H9 (cell line): ENCODE measurements at regions not wholly inside any gene's neighbourhood (a gene's known extent, or its start where the extent isn't known, plus 50 kb on each side); places are given as distances from the start of the nearest gene placed in this dataset.

Experiments used
- DNase-seq: peaks from one replicate; pipeline ENCODE4 v3.0.0-alpha.2; 2017
- H2AFZ ChIP-seq: one replicate; pipeline ENCODE4 v1.6.1; 2013; ENCODE audit warnings: mild to moderate bottlenecking, low read length, control low read depth, moderate library complexity
- H2AK5ac ChIP-seq: 2 replicates; pipeline ENCODE4 v1.6.1; 2013; ENCODE audit warnings: low read length, control low read depth, mixed read lengths; ENCODE audit not compliant: insufficient read length
- H2BK120ac ChIP-seq: one replicate; pipeline ENCODE4 v1.6.1; 2013; ENCODE audit warnings: low read depth, mild to moderate bottlenecking, low read length, control low read depth, inconsistent platforms; ENCODE audit not compliant: poor library complexity, severe bottlenecking
- H2BK12ac ChIP-seq: 2 replicates; pipeline ENCODE4 v1.6.1; 2013; ENCODE audit warnings: low read length, control low read depth, mixed read lengths, low read depth; ENCODE audit not compliant: insufficient read length
- H2BK15ac ChIP-seq: 2 replicates; pipeline ENCODE4 v1.6.1; 2013; ENCODE audit warnings: low read depth, low read length, control low read depth
- H2BK20ac ChIP-seq: one replicate; pipeline ENCODE4 v1.6.1; 2013; ENCODE audit warnings: low read depth, mild to moderate bottlenecking, low read length, control low read depth, inconsistent platforms; ENCODE audit not compliant: poor library complexity, severe bottlenecking
- H2BK5ac ChIP-seq: 2 replicates; pipeline ENCODE4 v1.6.1; 2013; ENCODE audit warnings: low read length, control low read depth, mixed read lengths; ENCODE audit not compliant: insufficient read length
- H3K14ac ChIP-seq: 2 replicates; pipeline ENCODE4 v1.6.1; 2013; ENCODE audit warnings: low read length, control low read depth; ENCODE audit not compliant: insufficient read depth
- H3K18ac ChIP-seq: 2 replicates; pipeline ENCODE4 v1.6.1; 2013; ENCODE audit warnings: low read depth, mild to moderate bottlenecking, mixed read lengths, low read length, control low read depth; ENCODE audit not compliant: insufficient read length
- H3K23ac ChIP-seq: 2 replicates; pipeline ENCODE4 v1.6.1; 2013; ENCODE audit warnings: low read length, control low read depth, mixed read lengths, low read depth; ENCODE audit not compliant: insufficient read length
- H3K23me2 ChIP-seq: 2 replicates; pipeline ENCODE4 v1.6.1; 2013; ENCODE audit warnings: low read depth, mild to moderate bottlenecking, mixed read lengths, low read length, control low read depth; ENCODE audit not compliant: insufficient read length, poor library complexity, severe bottlenecking
- H3K27ac ChIP-seq: 2 replicates; pipeline ENCODE4 v1.5.1; 2013; ENCODE audit warnings: low read length, control low read depth, mixed read lengths, low read depth; ENCODE audit not compliant: insufficient read length
- H3K27me3 ChIP-seq: 2 replicates; pipeline ENCODE4 v1.6.1; 2013; ENCODE audit warnings: low read length, control low read depth, inconsistent platforms; ENCODE audit not compliant: insufficient read depth
- H3K4ac ChIP-seq: 2 replicates; pipeline ENCODE4 v1.6.1; 2013; ENCODE audit warnings: low read depth, mild to moderate bottlenecking, control low read depth, inconsistent platforms, low read length, moderate library complexity
- H3K4me1 ChIP-seq: 2 replicates; pipeline ENCODE4 v1.6.1; 2013; ENCODE audit warnings: low read length, control low read depth, inconsistent platforms; ENCODE audit not compliant: insufficient read depth
- H3K4me2 ChIP-seq: 2 replicates; pipeline ENCODE4 v1.6.1; 2013; ENCODE audit warnings: low read length, control low read depth, mixed read lengths; ENCODE audit not compliant: insufficient read length, insufficient read depth
- H3K56ac ChIP-seq: 2 replicates; pipeline ENCODE4 v1.6.1; 2013; ENCODE audit warnings: low read depth, mild to moderate bottlenecking, mixed read lengths, low read length, control low read depth; ENCODE audit not compliant: insufficient read length
- H3K79me1 ChIP-seq: 2 replicates; pipeline ENCODE4 v1.6.1; 2013; ENCODE audit warnings: low read depth, mild to moderate bottlenecking, moderate library complexity, low read length, control low read depth, inconsistent platforms; ENCODE audit not compliant: insufficient read depth, poor library complexity, severe bottlenecking
- H3K79me2 ChIP-seq: 2 replicates; pipeline ENCODE4 v1.6.1; 2013; ENCODE audit warnings: low read length, control low read depth, inconsistent platforms; ENCODE audit not compliant: insufficient read depth
- H3K9ac ChIP-seq: 2 replicates; pipeline ENCODE4 v1.6.1; 2013; ENCODE audit warnings: low read length, control low read depth, mixed read lengths; ENCODE audit not compliant: insufficient read length; ENCODE audit errors: extremely low read depth
- H3K9me3 ChIP-seq: one replicate; pipeline ENCODE4 v1.6.1; 2013; ENCODE audit warnings: low read depth, low read length, inconsistent platforms; ENCODE audit not compliant: control insufficient read depth
- H3T11ph ChIP-seq: one replicate; pipeline ENCODE4 v1.6.1; 2013; ENCODE audit warnings: mild to moderate bottlenecking, low read length, control low read depth, inconsistent platforms
- H4K20me1 ChIP-seq: one replicate; pipeline ENCODE4 v1.6.1; 2013; ENCODE audit not compliant: control insufficient read depth, insufficient read length, insufficient read depth
- H4K5ac ChIP-seq: 2 replicates; pipeline ENCODE4 v1.6.1; 2013; ENCODE audit warnings: low read depth, mild to moderate bottlenecking, mixed read lengths, low read length, control low read depth; ENCODE audit not compliant: insufficient read length
- H4K8ac ChIP-seq: replicated peaks from 2 replicates; pipeline ENCODE4 v1.6.1; 2013; ENCODE audit warnings: low read length, control low read depth, mixed read lengths, low read depth; ENCODE audit not compliant: insufficient read length
- H4K91ac ChIP-seq: 2 replicates; pipeline ENCODE4 v1.6.1; 2013; ENCODE audit warnings: low read depth, mild to moderate bottlenecking, moderate library complexity, mixed read lengths, low read length, control low read depth; ENCODE audit not compliant: insufficient read length
- H3K27ac Mint-ChIP-seq, 3 experiments: 2 replicates in 2 of 3; 3 replicates in 1 of 3; pipeline ENCODE4 v1.8.0; 2020 to 2021; ENCODE audit warnings: mixed read lengths in 3 of 3, mild to moderate bottlenecking in 1 of 3, moderate library complexity in 1 of 3
- H3K27me3 Mint-ChIP-seq: 2 replicates; pipeline ENCODE4 v1.8.0; 2021; ENCODE audit warnings: low read depth, mild to moderate bottlenecking, moderate library complexity, mixed read lengths
- H3K36me3 Mint-ChIP-seq, 3 experiments: 2 replicates in 2 of 3; 3 replicates in 1 of 3; pipeline ENCODE4 v1.8.0; 2020 to 2021; ENCODE audit warnings: low read depth in 3 of 3, mixed read lengths in 3 of 3; ENCODE audit not compliant: insufficient read depth in 1 of 3
- H3K4me1 Mint-ChIP-seq, 2 experiments: 2 replicates each; pipeline ENCODE4 v1.8.0; 2020; ENCODE audit warnings: mixed read lengths in 2 of 2
- H3K4me3 Mint-ChIP-seq, 2 experiments: 2 replicates in 1 of 2; 3 replicates in 1 of 2; pipeline ENCODE4 v1.8.0; 2020 to 2021; ENCODE audit warnings: mild to moderate bottlenecking in 2 of 2, mixed read lengths in 2 of 2, moderate library complexity in 1 of 2
- H3K9me3 Mint-ChIP-seq, 2 experiments: 2 replicates in 1 of 2; 3 replicates in 1 of 2; pipeline ENCODE4 v1.8.0; 2020; ENCODE audit warnings: mild to moderate bottlenecking in 2 of 2, mixed read lengths in 2 of 2, moderate library complexity in 1 of 2
- WGBS: extraction: QIAGEN DNeasy Blood & Tissue Kit; methylation state at CpG from one replicate; pipeline ENCODE4 v1.1.7; 2013; ENCODE audit warnings: missing lambda C conversion rate, low lambda C conversion rate, mixed read lengths; ENCODE audit not compliant: insufficient read length; ENCODE audit errors: extremely low coverage; 5-methylcytosine and 5-hydroxymethylcytosine counted together
- TF ChIP-seq, protein P1 (sequence below): fragments of 200-600 bp; sonication (generic); conservative IDR thresholded peaks from 3 replicates; pipeline ENCODE4 v1.8.0; 2021; ENCODE audit warnings: antibody characterized with exemption, mild to moderate bottlenecking

GRCh38 chr20:48102076-48102787 is 317.0 kb upstream of the SULF2 start:
- Mint-ChIP-seq H3K36me3 (peaks cover 0 to 5% (median 0%) of the 10 kb centered on the region in 3 experiments; a peak in 2 of 7 replicates), H3K27me3 (peaks cover 3% of the 10 kb centered on the region), H3K4me3 (no peak overlapping the region), H3K27ac (no peak overlapping the region; a peak in 1 of 7 replicates), H3K9me3 (peaks cover 3 to 7% of the 10 kb centered on the region in 2 experiments; a peak in 4 of 5 replicates), H3K4me1 (no peaks in the 10 kb centered on the region)
- Histone ChIP-seq H4K91ac (no peak overlapping the region), H3K27me3 (no peaks in the 10 kb centered on the region), H3K4ac (no peak overlapping the region), H4K5ac (no peak overlapping the region), H2BK12ac (no peak overlapping the region), H3K4me1 (no peaks in the 10 kb centered on the region), H3K4me2 (no peak overlapping the region), H3K79me2 (no peaks in the 10 kb centered on the region), H2BK15ac (no peak overlapping the region), H3K9ac (no peak overlapping the region), H3K79me1 (no peaks in the 10 kb centered on the region), H3K23me2 (no peaks in the 10 kb centered on the region), H3K9me3 (no peaks in the 10 kb centered on the region), H2AFZ (no peak overlapping the region), H4K20me1 (no peaks in the 10 kb centered on the region), H3T11ph (no peak overlapping the region), H3K14ac (no peak overlapping the region), H2BK20ac (no peak overlapping the region), H2BK120ac (no peak overlapping the region), H4K8ac (no peak overlapping the region), H3K27ac (no peak overlapping the region), H2BK5ac (no peak overlapping the region), H3K18ac (no peak overlapping the region), H3K23ac (no peak overlapping the region), H3K56ac (no peak overlapping the region), H2AK5ac (no peak overlapping the region)
- no peak for DNase-seq
- TF ChIP-seq, protein P1, sequence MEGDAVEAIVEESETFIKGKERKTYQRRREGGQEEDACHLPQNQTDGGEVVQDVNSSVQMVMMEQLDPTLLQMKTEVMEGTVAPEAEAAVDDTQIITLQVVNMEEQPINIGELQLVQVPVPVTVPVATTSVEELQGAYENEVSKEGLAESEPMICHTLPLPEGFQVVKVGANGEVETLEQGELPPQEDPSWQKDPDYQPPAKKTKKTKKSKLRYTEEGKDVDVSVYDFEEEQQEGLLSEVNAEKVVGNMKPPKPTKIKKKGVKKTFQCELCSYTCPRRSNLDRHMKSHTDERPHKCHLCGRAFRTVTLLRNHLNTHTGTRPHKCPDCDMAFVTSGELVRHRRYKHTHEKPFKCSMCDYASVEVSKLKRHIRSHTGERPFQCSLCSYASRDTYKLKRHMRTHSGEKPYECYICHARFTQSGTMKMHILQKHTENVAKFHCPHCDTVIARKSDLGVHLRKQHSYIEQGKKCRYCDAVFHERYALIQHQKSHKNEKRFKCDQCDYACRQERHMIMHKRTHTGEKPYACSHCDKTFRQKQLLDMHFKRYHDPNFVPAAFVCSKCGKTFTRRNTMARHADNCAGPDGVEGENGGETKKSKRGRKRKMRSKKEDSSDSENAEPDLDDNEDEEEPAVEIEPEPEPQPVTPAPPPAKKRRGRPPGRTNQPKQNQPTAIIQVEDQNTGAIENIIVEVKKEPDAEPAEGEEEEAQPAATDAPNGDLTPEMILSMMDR, result no peak
- no CpG with 5 or more reads among the region's 11 CpGs for WGBS
